GM18861 (cell line): ENCODE measurements at regions not wholly inside any gene's neighbourhood (a gene's known extent, or its start where the extent isn't known, plus 50 kb on each side); places are given as distances from the start of the nearest gene placed in this dataset.

Experiments
- ATAC-seq: cut with Tn5 transposase; IDR thresholded peaks from one replicate; pipeline ENCODE4 v1.9.1; 2021; ENCODE audit not compliant: unreplicated experiment

DNA sequence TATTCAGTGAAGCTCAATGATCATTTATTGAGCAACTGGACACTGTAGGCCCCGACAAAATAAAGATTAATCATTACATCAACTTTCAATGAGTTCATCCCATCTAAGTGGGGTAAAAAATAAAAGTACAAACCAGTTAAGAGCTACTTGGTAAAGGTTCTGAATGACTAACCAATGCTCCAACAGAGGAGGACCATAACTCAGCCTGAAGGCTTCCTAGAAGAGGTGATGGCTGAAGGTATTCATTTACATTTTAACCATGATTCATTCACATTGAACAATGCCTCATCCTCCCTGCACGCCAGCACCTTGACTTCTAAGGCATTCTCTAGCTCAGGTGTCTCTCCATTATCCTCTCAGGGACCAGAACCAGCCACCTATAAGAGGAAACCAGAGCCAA lies 201.4 kb downstream of the ZNF462 start:
- no peak for ATAC-seq

DNA sequence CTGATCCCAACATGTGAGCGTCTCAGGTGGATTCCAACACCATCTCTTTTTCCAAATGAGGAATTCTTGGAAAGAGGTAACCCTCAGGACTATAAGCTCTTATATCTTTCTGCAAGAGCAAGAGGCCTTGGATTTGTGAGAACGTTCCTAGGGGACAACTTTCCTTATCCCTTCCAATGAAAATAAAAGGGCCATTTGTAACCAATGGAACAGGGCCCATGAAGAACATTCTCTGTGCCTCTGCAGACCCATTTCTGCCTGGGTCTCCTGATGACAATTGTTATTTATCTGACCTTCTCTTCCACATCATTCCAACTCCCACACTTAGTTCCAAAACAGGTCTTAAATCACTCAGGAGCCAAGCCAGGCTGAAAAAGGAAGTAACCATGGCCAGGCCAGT lies 202.6 kb downstream of the ZNF462 start:
- no peak for ATAC-seq

DNA sequence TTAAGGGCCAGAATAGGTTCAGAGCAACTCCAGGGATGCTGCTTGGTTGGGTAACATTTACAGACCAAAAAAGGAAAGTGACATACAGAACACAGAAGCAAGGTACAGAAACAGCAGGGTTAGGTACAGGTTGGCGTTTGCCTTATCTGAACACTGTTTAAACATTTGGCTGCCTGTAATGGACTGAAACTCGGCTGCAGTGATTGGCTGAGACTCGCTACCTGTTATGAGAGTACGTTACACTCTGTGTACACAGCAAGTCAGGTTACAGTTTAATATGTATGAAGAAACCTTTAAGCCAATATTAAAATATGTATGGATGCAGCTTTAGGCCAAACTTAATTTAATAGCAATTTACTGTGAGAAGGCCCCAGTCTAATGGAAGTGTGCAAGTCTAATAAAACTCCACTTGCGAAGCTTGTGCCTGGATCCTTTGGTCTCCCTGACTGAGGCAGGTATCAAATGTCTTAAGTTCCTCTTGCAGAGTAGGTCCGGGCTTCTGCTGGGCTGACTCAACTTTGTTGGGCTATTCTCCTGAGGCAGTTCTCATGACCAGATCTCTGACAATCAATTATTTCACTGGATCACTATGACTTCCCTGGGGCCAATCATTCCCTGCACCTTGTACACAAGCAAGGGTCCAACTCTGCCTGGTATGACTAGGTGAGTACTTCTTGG lies 204.9 kb downstream of the ZNF462 start:
- no peak for ATAC-seq

DNA sequence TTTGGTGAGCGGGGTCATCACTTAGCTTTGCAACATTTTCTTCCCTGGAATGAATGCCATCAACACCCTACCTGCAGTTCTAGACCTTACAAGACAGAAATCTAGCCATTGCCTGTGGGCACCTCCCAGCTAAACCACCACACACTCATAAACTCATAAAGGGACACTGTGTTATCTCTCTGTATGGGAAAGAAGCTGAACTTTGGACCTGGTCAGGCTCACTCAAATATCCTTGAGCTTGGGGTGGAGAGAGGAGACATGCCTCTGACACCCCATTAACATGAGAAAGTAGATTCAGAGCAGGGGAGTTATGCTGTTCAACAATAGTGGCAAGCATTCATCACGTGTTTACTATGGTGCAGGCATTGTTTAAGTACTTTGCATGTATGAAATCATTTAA lies 205.6 kb downstream of the ZNF462 start:
- no peak for ATAC-seq

DNA sequence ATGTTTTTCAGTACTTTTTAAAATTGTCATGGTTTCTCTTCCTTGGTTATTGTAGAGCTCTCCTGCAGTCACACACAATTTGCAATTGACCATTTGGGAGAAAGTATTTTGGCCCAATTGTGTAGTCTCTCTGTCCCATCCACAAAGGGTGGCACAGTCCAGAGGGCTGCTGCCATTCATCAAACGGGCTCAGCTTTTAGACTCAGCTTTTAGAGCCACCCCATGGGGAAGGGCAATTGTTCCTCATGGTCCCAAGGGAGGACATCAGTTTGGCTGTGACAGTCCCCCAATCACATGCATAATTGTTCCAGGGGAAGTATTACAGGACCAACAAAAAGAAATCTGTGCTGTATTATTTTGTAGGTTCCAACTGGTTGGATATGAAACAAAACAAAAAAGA lies 207.6 kb downstream of the ZNF462 start:
- no peak for ATAC-seq

DNA sequence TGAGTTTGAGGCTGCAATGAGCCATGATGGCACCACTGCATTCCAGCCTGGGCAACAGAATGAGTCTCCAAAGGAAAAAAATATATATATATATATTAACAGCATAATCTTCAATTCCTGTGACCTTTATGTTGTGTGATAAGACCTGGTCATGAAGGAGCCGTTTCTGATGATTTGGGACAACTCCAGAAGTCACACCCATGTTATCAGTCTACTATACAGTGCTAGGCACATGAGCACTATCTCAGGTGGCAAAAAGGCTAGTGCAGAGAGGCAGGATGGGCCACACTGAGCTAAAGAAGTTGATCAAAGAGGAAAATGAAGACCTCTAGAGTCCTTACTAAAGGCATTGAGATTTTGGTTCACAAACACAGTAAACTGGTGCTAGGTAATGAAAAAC lies 205.0 kb upstream of the RAD23B start:
- ATAC-seq = no peak

DNA sequence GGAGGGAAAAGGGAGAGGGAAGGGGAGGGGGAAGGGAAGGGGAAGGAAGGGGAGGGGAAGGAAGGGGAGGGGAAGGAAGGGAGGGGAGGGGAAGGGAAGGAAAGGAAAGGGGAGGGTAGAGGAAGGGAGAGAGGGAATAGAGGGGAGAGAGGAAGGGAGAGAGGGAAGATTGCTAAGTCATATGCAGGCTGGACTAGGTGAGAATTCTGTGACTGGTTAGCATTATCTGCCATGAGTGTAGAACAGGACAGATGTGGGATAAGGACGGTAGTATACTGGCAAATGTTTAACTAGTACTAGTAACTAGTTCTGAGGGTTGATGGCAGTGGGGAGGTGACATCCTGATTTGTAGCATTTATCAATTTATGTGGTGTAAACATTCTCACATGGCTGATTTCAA lies 203.5 kb upstream of the RAD23B start:
- no peak for ATAC-seq

DNA sequence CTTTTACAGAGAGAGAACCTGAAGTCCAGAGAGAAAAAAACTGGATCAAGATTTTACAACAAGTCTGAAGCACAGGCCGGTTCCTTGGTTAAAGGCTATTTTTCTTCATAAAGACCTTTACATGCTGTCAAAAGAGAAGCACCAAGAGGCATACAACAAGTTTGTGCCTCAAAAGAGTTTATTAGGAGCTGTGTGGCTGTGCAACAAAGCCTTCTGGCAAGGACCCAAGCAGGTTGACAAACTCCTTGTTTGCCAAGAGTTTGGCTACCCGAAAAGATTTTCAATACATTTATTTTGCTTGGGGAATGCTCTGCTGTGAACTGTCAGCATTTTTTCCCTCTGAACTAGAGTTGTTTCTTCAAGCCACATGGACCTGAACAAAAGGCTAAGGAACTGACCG lies 202.9 kb upstream of the RAD23B start:
- ATAC-seq = no peak

DNA sequence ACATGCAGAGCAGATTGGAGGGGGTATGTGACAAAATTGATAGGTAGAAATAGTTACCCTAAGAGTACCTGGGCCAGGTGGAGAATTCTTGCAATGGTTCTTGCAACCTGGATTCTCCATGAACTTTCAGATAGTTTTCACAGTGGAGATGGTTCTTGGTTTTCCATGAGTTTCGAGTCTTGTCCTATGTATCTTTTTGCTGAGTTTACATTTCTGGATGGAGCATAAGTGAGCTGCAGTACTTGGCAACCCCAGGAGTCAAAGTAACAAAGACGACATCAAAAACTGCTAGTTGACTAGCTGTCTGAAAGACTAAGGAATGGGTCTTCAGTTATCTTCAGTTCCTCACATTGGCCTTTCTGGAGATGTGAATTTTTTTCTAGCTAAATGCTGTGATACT lies 196.6 kb upstream of the RAD23B start:
- no peak for ATAC-seq

DNA sequence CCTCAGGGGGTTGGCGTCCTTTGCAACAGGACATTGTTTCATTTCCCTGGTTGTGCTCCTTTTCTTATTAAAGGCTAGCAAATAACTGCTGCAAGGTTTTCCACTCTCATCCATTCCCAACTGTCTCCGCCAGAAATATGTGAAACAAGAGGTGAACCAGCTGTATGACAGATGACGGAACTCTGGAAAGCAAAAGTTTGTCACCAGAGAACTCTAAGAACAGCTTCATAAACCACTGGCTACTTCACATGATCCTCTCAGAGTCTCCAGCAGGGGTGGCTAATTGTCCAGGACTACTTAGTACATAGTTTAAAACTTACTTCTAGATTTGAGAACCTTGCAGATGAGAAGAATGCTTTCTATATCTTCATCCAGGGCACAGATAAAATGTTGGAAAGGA lies 195.9 kb upstream of the RAD23B start:
- ATAC-seq = no peak

DNA sequence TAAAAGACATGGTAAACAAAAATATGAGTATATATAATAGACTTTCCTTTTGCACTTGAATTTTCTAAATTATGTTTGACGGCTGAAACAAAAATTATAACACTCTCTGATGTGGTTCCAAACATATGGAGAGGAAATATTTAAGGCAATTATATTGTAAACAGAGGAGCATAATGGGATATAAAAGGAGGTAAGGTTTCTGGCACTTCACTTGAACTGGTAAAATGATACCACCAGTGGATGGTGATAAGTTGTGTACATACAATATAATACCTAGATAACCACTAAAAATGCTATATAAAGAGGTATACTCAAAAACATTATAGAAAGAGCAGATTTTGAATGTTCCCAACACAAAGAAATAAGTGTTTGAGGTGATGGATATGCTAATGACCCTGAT lies 192.9 kb upstream of the RAD23B start:
- ATAC-seq = no peak

DNA sequence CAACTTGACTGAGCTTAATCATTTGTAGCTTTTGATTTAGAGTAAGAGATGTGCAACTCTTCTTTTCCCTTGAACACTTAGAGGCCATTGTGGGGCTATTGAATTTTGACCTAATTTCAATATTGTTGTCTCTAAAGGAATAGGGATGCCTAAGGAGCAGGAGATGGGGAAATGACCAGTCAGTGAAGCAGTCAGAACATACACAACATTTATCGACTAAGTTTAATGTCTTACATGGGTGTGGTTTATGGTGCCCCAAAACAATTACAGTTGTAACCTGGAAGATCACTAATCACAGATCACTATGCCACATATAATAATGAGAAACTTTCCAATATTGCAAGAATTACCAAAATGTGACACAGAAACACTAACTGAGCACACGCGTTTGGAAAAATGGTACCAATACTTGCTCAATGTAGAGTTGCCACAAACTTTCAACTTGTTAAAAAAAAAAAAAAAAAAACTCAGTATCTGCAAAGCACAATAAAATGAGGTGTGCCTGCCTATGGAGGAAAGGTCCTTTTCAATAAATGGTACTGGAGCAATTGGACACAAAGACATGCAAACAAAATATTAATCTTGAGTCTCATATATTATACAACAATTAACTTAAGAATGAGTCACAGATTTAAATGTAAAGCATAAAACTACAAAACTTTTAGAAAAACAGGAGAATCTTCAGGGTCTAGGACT lies 189.6 kb upstream of the RAD23B start:
- no peak for ATAC-seq

DNA sequence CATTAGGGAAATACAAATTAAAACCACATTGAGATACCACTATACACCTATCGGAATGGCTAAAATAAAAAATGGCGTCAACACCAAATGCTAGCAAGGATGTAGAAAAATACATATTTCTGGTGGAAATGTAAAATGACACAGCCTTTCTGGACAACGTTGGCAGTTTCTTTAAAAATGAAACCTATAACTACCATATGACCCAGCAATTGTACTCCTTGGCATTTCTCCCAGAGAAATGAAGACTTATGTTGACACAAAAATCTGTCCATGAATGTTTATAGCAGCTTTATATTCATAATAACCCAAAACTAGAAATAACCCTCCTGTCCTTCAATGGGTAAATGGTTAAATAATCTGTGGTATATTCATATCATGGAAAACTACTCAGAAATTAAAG lies 188.7 kb upstream of the RAD23B start:
- ATAC-seq = no peak

DNA sequence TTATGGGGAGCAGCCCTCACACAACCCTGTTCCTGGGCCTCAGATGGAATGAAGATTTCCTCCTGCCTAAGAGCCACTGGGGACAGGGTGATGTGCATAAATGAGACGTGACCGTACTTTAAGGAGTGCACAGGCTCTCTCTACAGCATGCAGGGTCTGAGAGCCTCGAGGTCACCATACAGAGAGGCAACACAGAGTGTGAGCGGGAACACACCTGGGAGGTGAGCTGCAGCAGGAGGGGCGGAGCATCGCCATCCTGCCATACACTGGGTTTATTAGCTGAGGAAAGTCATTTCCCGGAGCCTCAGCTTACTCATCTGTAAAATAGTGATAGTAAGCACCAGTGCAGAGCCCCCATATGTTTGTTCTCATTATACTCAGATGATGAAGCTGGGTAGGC lies 182.5 kb upstream of the RAD23B start:
- ATAC-seq = no peak

DNA sequence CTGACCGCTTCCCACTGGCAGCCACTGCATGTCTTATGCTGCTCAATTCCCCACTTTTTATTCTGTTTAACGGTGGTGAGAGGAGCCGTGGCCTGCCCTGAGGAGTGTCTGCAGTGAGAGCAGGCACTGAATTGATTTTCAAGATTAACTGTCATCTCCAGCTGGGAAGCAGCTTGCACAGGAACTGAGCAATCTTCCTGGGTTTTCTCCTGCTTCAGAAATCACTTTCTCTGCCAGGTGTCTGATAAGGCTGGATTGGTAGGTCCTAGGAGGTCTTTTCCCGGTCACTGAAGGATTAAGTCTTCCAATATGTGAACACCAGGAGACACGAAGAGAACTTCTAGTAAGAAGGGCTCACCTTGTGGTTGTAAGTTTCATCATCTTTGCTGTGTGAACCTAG lies 181.1 kb upstream of the RAD23B start:
- no peak for ATAC-seq

DNA sequence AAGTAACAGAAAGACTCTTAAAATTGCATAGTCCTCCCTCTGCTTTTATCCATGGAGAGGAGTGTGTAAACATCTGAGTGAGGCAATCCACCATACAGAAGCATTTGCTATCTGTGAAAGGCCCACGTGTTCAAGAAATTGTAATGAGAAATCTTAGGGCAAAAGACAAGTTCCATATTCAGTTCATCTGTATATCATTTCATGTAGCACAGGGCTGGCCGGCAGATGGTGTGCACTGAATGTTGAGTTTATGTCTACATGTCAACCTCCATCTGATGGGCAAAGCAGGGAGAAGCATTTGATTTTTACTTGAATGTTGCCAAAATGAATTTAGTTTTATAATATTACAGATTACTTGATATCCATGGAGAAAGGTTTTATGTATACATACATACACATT lies 179.5 kb upstream of the RAD23B start:
- no peak for ATAC-seq

DNA sequence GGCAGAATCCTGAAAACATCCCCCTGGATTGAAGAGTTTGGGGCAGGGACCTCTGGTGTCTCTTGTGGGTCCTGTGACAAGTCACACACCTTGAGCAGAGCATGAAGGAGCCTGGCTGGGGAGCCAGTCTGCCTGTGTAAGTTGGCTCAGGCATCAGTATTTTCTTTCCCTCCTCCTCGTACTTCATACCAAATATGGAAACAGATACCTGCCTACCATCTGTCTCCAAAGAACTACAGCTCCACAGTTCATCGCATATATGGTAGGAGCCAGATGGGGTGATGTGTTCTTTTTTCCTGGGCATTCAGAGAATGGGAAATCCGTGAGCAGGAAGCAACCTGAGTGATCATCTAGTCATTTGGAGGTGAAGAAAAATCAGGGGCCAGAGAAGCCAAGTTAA lies 177.3 kb upstream of the RAD23B start:
- no peak for ATAC-seq

DNA sequence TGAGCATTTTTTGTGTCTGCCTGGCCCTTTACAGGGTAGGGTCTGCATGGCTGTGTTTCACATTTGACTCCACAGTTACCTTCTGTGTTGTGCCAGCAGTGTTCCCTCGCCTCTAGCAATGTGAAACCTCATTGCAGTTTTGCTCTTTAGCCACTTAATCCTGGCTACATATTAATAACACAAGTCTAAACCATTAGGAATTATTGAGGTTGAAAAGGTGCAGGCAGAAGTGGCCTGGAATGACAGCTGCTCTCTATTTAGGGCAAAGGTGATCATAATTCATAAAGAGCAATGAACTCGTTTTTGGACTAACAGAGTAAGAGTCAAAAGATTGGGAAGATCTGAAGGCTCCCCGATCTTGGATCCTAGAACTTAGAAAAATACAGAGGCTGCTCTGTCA lies 176.7 kb upstream of the RAD23B start:
- ATAC-seq = no peak

DNA sequence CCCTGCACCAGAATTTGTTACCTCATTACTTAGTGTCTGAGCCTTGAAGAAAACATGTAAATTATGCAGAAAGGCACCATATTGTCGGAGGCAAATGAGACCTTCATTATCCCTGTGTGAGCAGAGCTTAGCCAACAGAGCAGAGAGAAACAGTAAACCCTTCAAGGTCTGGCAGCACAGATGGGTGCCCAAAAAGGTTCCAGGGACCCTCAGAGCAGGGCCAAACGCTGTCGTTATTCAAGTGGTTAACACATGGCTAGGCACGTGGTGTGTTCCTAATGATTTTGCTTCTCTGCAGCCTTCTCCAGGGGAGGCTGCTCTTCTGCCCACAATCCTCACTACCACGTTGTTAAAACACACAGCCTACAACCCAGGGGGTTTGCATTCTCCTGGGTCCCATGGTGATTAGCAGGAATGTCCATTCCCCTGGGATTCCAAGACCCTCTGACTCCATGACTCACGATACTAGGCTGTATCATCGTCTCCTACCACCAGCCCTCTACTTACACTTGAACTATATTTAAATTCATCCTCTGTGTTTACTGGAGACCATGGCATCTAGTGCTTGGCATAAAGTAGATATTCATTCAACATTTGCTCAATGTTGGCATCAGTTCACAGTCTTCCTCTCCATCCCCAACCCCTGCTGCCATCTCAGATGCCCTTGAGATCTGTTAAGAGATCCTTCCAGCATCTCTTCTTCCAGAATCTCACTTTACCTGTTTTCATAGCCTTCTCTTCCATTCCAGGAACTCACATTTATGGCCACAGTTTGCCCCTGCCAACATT lies 174.5 kb upstream of the RAD23B start:
- ATAC-seq = no peak

DNA sequence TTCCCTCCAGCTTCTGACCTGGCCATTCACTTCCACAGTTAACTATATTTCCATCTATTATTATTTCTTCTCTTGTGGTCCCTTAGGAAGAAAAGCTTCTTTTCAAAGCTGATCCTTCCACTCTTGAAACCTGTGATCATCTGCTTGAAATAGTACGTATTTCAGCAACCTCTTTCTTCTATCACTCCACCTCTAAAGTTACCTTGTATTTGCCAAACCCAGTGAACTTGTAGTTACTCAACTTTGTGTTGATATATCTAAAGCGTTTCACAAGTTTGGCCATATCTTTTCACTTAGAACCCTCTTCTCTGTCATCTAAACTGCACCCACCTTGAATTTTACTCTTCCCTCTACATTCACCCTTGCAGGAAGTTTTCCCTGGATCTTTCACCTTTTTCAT lies 173.8 kb upstream of the RAD23B start:
- ATAC-seq = no peak

DNA sequence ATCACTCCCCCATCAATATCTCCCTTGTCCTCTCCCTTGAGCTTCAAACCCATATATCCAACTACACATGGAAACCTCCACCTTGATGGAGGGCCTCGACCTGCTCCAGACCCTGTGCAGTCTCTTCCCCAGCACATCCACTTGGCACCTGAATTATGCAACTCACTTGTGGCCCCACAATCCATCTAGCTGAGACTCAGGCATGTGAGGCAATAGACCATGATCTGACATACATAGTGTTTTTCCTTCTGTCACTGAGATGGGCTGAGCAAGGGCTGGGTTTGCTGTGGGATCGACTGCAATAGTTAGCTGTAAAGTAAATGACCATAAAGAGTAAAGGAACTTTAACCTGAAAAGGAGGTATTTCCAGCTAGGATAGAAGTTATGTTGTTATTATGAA lies 172.9 kb upstream of the RAD23B start:
- ATAC-seq = no peak

DNA sequence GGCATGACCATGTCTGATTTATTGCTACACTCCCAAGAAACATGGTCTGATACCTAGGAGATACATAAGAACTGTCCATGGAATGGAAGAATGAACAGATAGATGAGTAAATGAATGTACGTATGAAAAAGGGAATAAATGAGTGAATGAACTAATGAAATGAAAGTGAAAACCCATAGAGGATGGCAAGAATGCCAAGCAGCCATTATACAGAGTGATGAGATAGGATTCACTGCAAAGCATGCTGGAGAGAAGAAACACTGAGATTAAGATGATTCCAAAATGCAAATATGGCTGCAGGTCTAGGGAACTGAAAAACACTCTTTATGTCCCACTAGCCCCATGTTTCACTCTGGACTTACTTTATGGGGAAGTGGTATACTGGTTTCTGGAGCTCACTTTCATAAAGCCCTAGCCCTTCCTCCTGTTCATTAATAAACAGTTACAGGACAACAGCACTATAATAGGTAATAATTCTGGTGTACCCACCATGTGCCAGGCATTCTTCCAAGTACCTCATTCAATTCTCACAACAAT lies 170.3 kb upstream of the RAD23B start:
- ATAC-seq = peak; percentile 62
